Neuron (in vitro differentiated cells): ENCODE measurements at regions not wholly inside any gene's neighbourhood (a gene's known extent, or its start where the extent isn't known, plus 50 kb on each side); places are given as distances from the start of the nearest gene placed in this dataset.

Experiments used
- H2AFZ ChIP-seq: one replicate; pipeline ENCODE4 v1.6.1; 2013; ENCODE audit warnings: low read depth, mild to moderate bottlenecking, inconsistent platforms, low read length, moderate library complexity
- H3K27me3 ChIP-seq: one replicate; pipeline ENCODE4 v1.6.1; 2013; ENCODE audit warnings: low read length; ENCODE audit not compliant: insufficient read depth
- H3K36me3 ChIP-seq: one replicate; pipeline ENCODE4 v1.6.1; 2013; ENCODE audit warnings: low read length; ENCODE audit not compliant: insufficient read depth
- H3K4me1 ChIP-seq: one replicate; pipeline ENCODE4 v1.6.1; 2013; ENCODE audit warnings: low read length; ENCODE audit not compliant: insufficient read depth
- H3K4me3 ChIP-seq: 2 replicates; pipeline ENCODE4 v1.5.1; 2013; ENCODE audit warnings: mild to moderate bottlenecking, low read length, moderate library complexity
- H3K9me3 ChIP-seq: one replicate; pipeline ENCODE4 v1.6.1; 2013; ENCODE audit warnings: low read length

- no peaks in the 10 kb centered on the region for H3K4me1 ChIP-seq
- H3K4me3 ChIP-seq, result no peak overlapping the region
- no peaks in the 10 kb centered on the region for H3K9me3 ChIP-seq
- no peaks in the 10 kb centered on the region for H3K36me3 ChIP-seq
- no peaks in the 10 kb centered on the region for H3K27me3 ChIP-seq
- H2AFZ ChIP-seq, result no peak overlapping the region
Measured at GRCh38 chr14:85281921-85282320, 248.0 kb upstream of the FLRT2 start.

- no peak overlapping the region for H3K4me3 ChIP-seq
- H3K9me3 ChIP-seq, result no peaks in the 10 kb centered on the region
- no peaks in the 10 kb centered on the region for H3K4me1 ChIP-seq
- H2AFZ ChIP-seq, result no peak overlapping the region
- no peaks in the 10 kb centered on the region for H3K36me3 ChIP-seq
- H3K27me3 ChIP-seq, result no peaks in the 10 kb centered on the region
Measured at GRCh38 chr14:85288041-85288440, 241.9 kb upstream of the FLRT2 start.

- no peaks in the 10 kb centered on the region for H3K9me3 ChIP-seq
- no peak overlapping the region for H3K4me3 ChIP-seq
- no peaks in the 10 kb centered on the region for H3K36me3 ChIP-seq
- H3K27me3 ChIP-seq, result no peaks in the 10 kb centered on the region
- H2AFZ ChIP-seq, result no peak overlapping the region
- no peaks in the 10 kb centered on the region for H3K4me1 ChIP-seq
Measured at GRCh38 chr14:85291731-85292130, 238.2 kb upstream of the FLRT2 start.

GRCh38 chr14:85293612-85294234 is 236.2 kb upstream of the FLRT2 start:
- H3K4me1 ChIP-seq, result no peaks in the 10 kb centered on the region

GRCh38 chr14:85295318-85295717 is 234.6 kb upstream of the FLRT2 start:
- Histone ChIP-seq H3K4me3 (no peak overlapping the region), H3K4me1 (no peaks in the 10 kb centered on the region), H2AFZ (no peak overlapping the region), H3K27me3 (no peaks in the 10 kb centered on the region), H3K36me3 (no peaks in the 10 kb centered on the region), H3K9me3 (no peaks in the 10 kb centered on the region)

More at GRCh38 chr14:85293612-85294234, 236.2 kb upstream of the FLRT2 start:
- no peak overlapping the region for H3K4me3 ChIP-seq
- no peak overlapping the region for H2AFZ ChIP-seq
- no peaks in the 10 kb centered on the region for H3K9me3 ChIP-seq
- no peaks in the 10 kb centered on the region for H3K36me3 ChIP-seq
- no peaks in the 10 kb centered on the region for H3K27me3 ChIP-seq

- Histone ChIP-seq H3K36me3 (no peaks in the 10 kb centered on the region), H3K4me1 (no peaks in the 10 kb centered on the region), H3K9me3 (no peaks in the 10 kb centered on the region), H3K4me3 (no peak overlapping the region), H2AFZ (no peak overlapping the region), H3K27me3 (no peaks in the 10 kb centered on the region)
Measured at GRCh38 chr14:85296456-85297210, 233.3 kb upstream of the FLRT2 start.

- Histone ChIP-seq H2AFZ (no peak overlapping the region), H3K9me3 (no peaks in the 10 kb centered on the region), H3K4me3 (no peak overlapping the region), H3K36me3 (no peaks in the 10 kb centered on the region), H3K4me1 (no peaks in the 10 kb centered on the region), H3K27me3 (no peaks in the 10 kb centered on the region)
Measured at GRCh38 chr14:85300107-85300506, 229.8 kb upstream of the FLRT2 start.

GRCh38 chr14:85301506-85301905 is 228.4 kb upstream of the FLRT2 start:
- H2AFZ ChIP-seq, result no peak overlapping the region
- H3K4me1 ChIP-seq, result no peaks in the 10 kb centered on the region
- H3K9me3 ChIP-seq, result no peaks in the 10 kb centered on the region
- H3K27me3 ChIP-seq, result no peaks in the 10 kb centered on the region
- H3K36me3 ChIP-seq, result no peaks in the 10 kb centered on the region
- no peak overlapping the region for H3K4me3 ChIP-seq

GRCh38 chr14:85306024-85306423 is 223.9 kb upstream of the FLRT2 start:
- H3K9me3 ChIP-seq, result no peaks in the 10 kb centered on the region
- no peaks in the 10 kb centered on the region for H3K27me3 ChIP-seq
- H3K4me1 ChIP-seq, result no peaks in the 10 kb centered on the region
- H3K4me3 ChIP-seq, result no peak overlapping the region
- H2AFZ ChIP-seq, result no peak overlapping the region
- no peaks in the 10 kb centered on the region for H3K36me3 ChIP-seq

- no peak overlapping the region for H3K4me3 ChIP-seq
- H3K36me3 ChIP-seq, result no peaks in the 10 kb centered on the region
- no peaks in the 10 kb centered on the region for H3K9me3 ChIP-seq
- no peak overlapping the region for H2AFZ ChIP-seq
- peaks cover 3% of the 10 kb centered on the region for H3K4me1 ChIP-seq
- no peaks in the 10 kb centered on the region for H3K27me3 ChIP-seq
Measured at GRCh38 chr14:85308531-85309300, 221.2 kb upstream of the FLRT2 start.

GRCh38 chr14:85310491-85311272 is 219.3 kb upstream of the FLRT2 start:
- Histone ChIP-seq H2AFZ (no peak overlapping the region), H3K9me3 (no peaks in the 10 kb centered on the region), H3K4me3 (no peak overlapping the region), H3K4me1 (peaks cover 17% of the 10 kb centered on the region), H3K36me3 (no peaks in the 10 kb centered on the region), H3K27me3 (no peaks in the 10 kb centered on the region)

GRCh38 chr14:85313560-85314207 is 216.3 kb upstream of the FLRT2 start:
- Histone ChIP-seq H3K9me3 (no peaks in the 10 kb centered on the region), H3K4me1 (peaks cover 26% of the 10 kb centered on the region), H3K4me3 (no peak overlapping the region), H2AFZ (no peak overlapping the region), H3K36me3 (no peaks in the 10 kb centered on the region), H3K27me3 (no peaks in the 10 kb centered on the region)
